Prostate gland (tissue), 2 donors: ENCODE measurements at regions not wholly inside any gene's neighbourhood (a gene's known extent, or its start where the extent isn't known, plus 50 kb on each side); places are given as distances from the start of the nearest gene placed in this dataset.

Source experiments
- DNase-seq: peaks from one replicate; pipeline ENCODE4 v3.0.0-alpha.2; 2019; ENCODE audit warnings: low spot score
- H3K27ac ChIP-seq, 2 donors: fragments of 200-600 bp; sonication (generic); 2 replicates each; pipeline ENCODE4 v1.5.1; 2017 to 2019
- H3K27me3 ChIP-seq: fragments of 200-600 bp; sonication (generic); replicated peaks from 2 replicates; pipeline ENCODE4 v1.5.1; 2019; ENCODE audit not compliant: insufficient read depth
- H3K36me3 ChIP-seq, 2 donors: fragments of 200-600 bp; sonication (generic); 1 replicate in 1 of 2; 2 replicates in 1 of 2; pipeline versions ENCODE4 v1.5.1 to v1.8.1; 2017 to 2019
- H3K4me1 ChIP-seq: fragments of 200-600 bp; sonication (generic); replicated peaks from 2 replicates; pipeline ENCODE4 v1.5.1; 2019
- H3K4me3 ChIP-seq, 2 donors: fragments of 200-600 bp; sonication (generic); 2 replicates each; pipeline ENCODE4 v1.5.1; 2017 to 2019
- H3K9me3 ChIP-seq: fragments of 200-600 bp; sonication (generic); 2 replicates; pipeline ENCODE4 v1.5.1; 2017
- CTCF ChIP-seq, 4 experiments: fragments of 200-600 bp in 2 of 4; fragments of 450-650 bp in 2 of 4; sonication (generic) in 2 of 4; IDR thresholded peaks; 1 replicate in 3 of 4; 2 replicates in 1 of 4; pipeline ENCODE4 v1.5.1; 2016 to 2019; ENCODE audit warnings: antibody characterized with exemption in 4 of 4, mild to moderate bottlenecking in 2 of 4, moderate library complexity in 2 of 4
- POLR2A ChIP-seq: fragments of 450-650 bp; IDR thresholded peaks from one replicate; pipeline ENCODE4 v1.6.1; 2016; ENCODE audit warnings: antibody characterized with exemption, mild to moderate bottlenecking
- POLR2AphosphoS5 ChIP-seq: sonication (generic); formaldehyde crosslinking; IDR thresholded peaks from one replicate; pipeline ENCODE4 v1.6.1; 2017; ENCODE audit warnings: antibody characterized with exemption
- WGBS: methylation state at CpG from one replicate; pipeline ENCODE4 v1.1.5; 2018; 5-methylcytosine and 5-hydroxymethylcytosine counted together
- intact Hi-C: fragments of 100-400 bp; cut with DNase I; formaldehyde crosslinking; loops from one replicate; pipeline ENCODE4 v1.14.2; 2022

DNA sequence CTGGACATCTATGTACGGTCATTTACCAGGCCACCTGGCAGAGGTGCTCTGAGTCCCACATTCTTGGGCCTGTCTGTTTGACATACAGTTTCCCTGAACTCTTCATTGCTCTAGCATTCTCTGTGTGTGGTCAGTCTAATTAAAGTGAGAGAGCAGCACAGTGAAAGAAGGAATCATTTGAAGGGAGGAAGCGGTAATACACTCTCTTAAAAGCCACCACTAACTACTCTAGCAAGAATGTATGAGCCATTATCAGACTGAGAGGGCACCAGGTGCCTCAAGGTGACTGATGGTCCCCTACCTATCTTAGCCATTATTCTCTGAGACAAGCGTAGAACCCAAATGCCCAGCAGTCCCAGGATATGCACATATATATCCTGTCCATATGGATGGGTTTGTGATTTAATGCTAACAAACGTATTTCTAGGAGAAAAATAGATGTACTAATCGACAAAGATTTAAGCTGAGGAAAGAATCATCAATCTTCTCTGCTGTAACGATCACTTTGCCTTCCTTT lies 527.2 kb downstream of the PRELID2 start:
- TF ChIP-seq POLR2AphosphoS5 (no peak), CTCF (IDR thresholded peaks at IDR 0.05) (no peak), POLR2A (no peak)
- DNase-seq: no peak
- Histone ChIP-seq H3K4me3 (no peak overlapping the region), H3K36me3 (no peaks in the 10 kb centered on the region), H3K4me1 (no peaks in the 10 kb centered on the region), H3K9me3 (no peaks in the 10 kb centered on the region), H3K27ac (no peak overlapping the region), H3K27me3 (no peaks in the 10 kb centered on the region)
- WGBS: 53% methylated on average over 6 of the region's 6 CpGs
- intact Hi-C loops: no loop called here

DNA sequence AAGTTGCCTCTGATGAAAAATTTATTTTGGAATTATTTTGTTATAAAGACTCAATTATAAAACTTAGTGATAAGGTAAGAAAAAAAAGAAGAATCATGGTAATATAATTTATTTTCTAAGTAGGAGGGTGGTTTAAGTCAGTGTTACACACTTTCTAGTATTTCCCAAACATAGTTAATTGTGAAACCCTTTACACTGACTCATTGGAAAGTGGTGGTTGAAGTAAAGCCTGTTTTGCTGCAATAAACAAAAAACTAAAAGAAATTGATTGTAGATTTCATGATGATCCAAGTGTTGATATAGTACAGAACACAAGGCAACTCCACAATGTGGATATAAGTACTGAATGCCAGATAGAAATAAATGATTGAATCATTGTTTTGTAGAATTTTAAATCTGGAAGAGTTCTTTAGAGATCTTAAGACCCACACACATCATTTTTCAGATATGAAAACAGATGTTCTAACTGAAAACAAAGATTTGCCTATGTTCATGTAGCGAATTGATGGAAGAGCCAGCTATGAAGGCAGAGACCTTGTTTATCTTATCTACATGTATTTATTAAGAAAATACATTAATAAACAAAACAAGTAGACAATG lies 539.8 kb downstream of the PRELID2 start:
- Histone ChIP-seq H3K27me3 (no peaks in the 10 kb centered on the region), H3K4me3 (no peak overlapping the region), H3K27ac (no peak overlapping the region), H3K36me3 (no peaks in the 10 kb centered on the region), H3K9me3 (no peaks in the 10 kb centered on the region), H3K4me1 (no peaks in the 10 kb centered on the region)
- 94% methylated on average over 1 of the region's 1 CpG for WGBS
- TF ChIP-seq CTCF (IDR thresholded peaks at IDR 0.05): no peak
- no peak for TF ChIP-seq POLR2A
- TF ChIP-seq POLR2AphosphoS5: no peak
- no peak for DNase-seq
- intact Hi-C loops: no loop called here

- TF ChIP-seq CTCF (IDR thresholded peaks at IDR 0.05): no peak
- no peak for TF ChIP-seq POLR2AphosphoS5
- TF ChIP-seq POLR2A: no peak
- intact Hi-C loops: no loop called here
- H3K36me3 ChIP-seq: no peaks in the 10 kb centered on the region
Measured at GRCh38 chr5:145294331-145294730, 540.8 kb downstream of the PRELID2 start.

GRCh38 chr5:145293716-145294115 lies 541.4 kb downstream of the PRELID2 start:
- Histone ChIP-seq H3K9me3 (no peaks in the 10 kb centered on the region), H3K36me3 (no peaks in the 10 kb centered on the region), H3K27me3 (no peaks in the 10 kb centered on the region), H3K4me3 (no peak overlapping the region), H3K27ac (no peak overlapping the region), H3K4me1 (no peaks in the 10 kb centered on the region)
- WGBS: 76% methylated on average over 1 of the region's 1 CpG
- TF ChIP-seq POLR2A (no peak), CTCF (IDR thresholded peaks at IDR 0.05) (no peak), POLR2AphosphoS5 (no peak)
- DNase-seq: no peak
- intact Hi-C loops: no loop called here

More at GRCh38 chr5:145294331-145294730, 540.8 kb downstream of the PRELID2 start:
- WGBS: 82% methylated on average over 2 of the region's 2 CpGs
- H3K9me3 ChIP-seq: no peaks in the 10 kb centered on the region
- no peaks in the 10 kb centered on the region for H3K4me1 ChIP-seq
- DNase-seq: no peak
- H3K27ac ChIP-seq: no peak overlapping the region
- no peak overlapping the region for H3K4me3 ChIP-seq
- H3K27me3 ChIP-seq: no peaks in the 10 kb centered on the region

GRCh38 chr5:145292278-145292677 lies 542.9 kb downstream of the PRELID2 start:
- DNase-seq: no peak
- no peaks in the 10 kb centered on the region for H3K4me1 ChIP-seq
- WGBS: 39% methylated on average over 3 of the region's 3 CpGs
- TF ChIP-seq CTCF (IDR thresholded peaks at IDR 0.05) (no peak), POLR2A (no peak), POLR2AphosphoS5 (no peak)
- H3K4me3 ChIP-seq: no peak overlapping the region
- intact Hi-C loops: no loop called here
- H3K36me3 ChIP-seq: no peaks in the 10 kb centered on the region
- H3K9me3 ChIP-seq: no peaks in the 10 kb centered on the region
- H3K27me3 ChIP-seq: no peaks in the 10 kb centered on the region
- H3K27ac ChIP-seq: no peak overlapping the region
